ENCODE measurements at regions not wholly inside any gene's neighbourhood (a gene's known extent, or its start where the extent isn't known, plus 50 kb on each side); places are given as distances from the start of the nearest gene placed in this dataset.

- no peak for DNase-seq
These were observed 173.7 kb downstream of the KLF12 start for GRCh38 chr13:73960474-73960873.

GRCh38 chr13:73958657-73959397 is 175.4 kb downstream of the KLF12 start:
- no peak for DNase-seq

- DNase-seq = no peak
These were observed 176.3 kb downstream of the KLF12 start for GRCh38 chr13:73957889-73958288.

- no peak for DNase-seq
These were observed 177.3 kb downstream of the KLF12 start for GRCh38 chr13:73956795-73957408.

GRCh38 chr13:73955977-73956500 is 178.2 kb downstream of the KLF12 start:
- no peak for DNase-seq

- DNase-seq = no peak
These were observed 179.4 kb downstream of the KLF12 start for GRCh38 chr13:73954808-73955207.

- DNase-seq = no peak
These were observed 181.6 kb downstream of the KLF12 start for GRCh38 chr13:73952648-73953047.

GRCh38 chr13:73948848-73949529 is 185.2 kb downstream of the KLF12 start:
- DNase-seq = no peak

GRCh38 chr13:73945871-73946270 is 188.3 kb downstream of the KLF12 start:
- no peak for DNase-seq

- no peak for DNase-seq
These were observed 188.8 kb downstream of the KLF12 start for GRCh38 chr13:73945382-73945781.

- no peak for DNase-seq
These were observed 190.3 kb downstream of the KLF12 start for GRCh38 chr13:73943965-73944233.

- no peak for DNase-seq
These were observed 190.9 kb downstream of the KLF12 start for GRCh38 chr13:73943137-73943964.

GRCh38 chr13:73941752-73942151 is 192.5 kb downstream of the KLF12 start:
- DNase-seq = no peak

- DNase-seq = no peak
These were observed 194.1 kb downstream of the KLF12 start for GRCh38 chr13:73940098-73940497.

- DNase-seq = no peak
These were observed 194.6 kb downstream of the KLF12 start for GRCh38 chr13:73939603-73940002.

- DNase-seq = no peak
These were observed 195.2 kb downstream of the KLF12 start for GRCh38 chr13:73939071-73939380.

GRCh38 chr13:73938372-73939070 is 195.7 kb downstream of the KLF12 start:
- DNase-seq = no peak

GRCh38 chr13:73937441-73937840 is 196.8 kb downstream of the KLF12 start:
- DNase-seq = no peak

GRCh38 chr13:73935991-73936390 is 198.2 kb downstream of the KLF12 start:
- DNase-seq = no peak

GRCh38 chr13:73934771-73935170 is 199.4 kb downstream of the KLF12 start:
- no peak for DNase-seq

- DNase-seq = no peak
These were observed 200.0 kb downstream of the KLF12 start for GRCh38 chr13:73934215-73934641.

- DNase-seq = no peak
These were observed 200.4 kb downstream of the KLF12 start for GRCh38 chr13:73933795-73934194.

- no peak for DNase-seq
These were observed 202.1 kb downstream of the KLF12 start for GRCh38 chr13:73932091-73932490.

Data from NCI-H2081 treated with DMSO at 0.1 percent for 48 hours (cell line).